ENCODE measurements at regions not wholly inside any gene's neighbourhood (a gene's known extent, or its start where the extent isn't known, plus 50 kb on each side); places are given as distances from the start of the nearest gene placed in this dataset.
"Not testable (repeated sequence)": the region's sequence is repeated elsewhere in the genome, so short reads cannot be mapped to it uniquely, and the experiment has no call there.

DNA sequence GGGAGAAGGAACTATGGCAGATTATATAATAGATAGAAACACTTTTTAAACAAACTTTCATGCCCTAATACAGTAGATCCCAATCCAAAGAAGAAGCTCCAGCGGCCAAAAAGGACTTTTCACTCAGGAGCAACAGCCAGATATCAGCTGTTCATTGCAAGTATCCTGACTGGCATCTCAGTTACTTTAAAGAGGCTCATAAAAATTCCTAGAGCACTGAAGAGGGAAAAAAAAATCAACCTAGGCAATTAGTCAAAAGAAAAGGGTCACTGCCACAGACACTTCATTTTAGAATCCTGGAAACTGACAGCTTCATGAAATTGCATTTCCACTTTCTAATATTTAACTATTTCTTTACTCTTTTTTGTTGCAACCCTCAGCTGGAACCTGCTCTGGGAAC lies 170.6 kb upstream of the SOX6 start:
- H3K9me3 ChIP-seq: no peaks in the 10 kb centered on the region
- 14% methylated on average over 1 of the region's 1 CpG for WGBS
- no peak for DNase-seq (ENCODE audit: low spot score)
- H3K27ac ChIP-seq: no peak overlapping the region
- no peaks in the 10 kb centered on the region for H3K4me1 ChIP-seq (replicated peaks)
- TF ChIP-seq, protein P1, sequence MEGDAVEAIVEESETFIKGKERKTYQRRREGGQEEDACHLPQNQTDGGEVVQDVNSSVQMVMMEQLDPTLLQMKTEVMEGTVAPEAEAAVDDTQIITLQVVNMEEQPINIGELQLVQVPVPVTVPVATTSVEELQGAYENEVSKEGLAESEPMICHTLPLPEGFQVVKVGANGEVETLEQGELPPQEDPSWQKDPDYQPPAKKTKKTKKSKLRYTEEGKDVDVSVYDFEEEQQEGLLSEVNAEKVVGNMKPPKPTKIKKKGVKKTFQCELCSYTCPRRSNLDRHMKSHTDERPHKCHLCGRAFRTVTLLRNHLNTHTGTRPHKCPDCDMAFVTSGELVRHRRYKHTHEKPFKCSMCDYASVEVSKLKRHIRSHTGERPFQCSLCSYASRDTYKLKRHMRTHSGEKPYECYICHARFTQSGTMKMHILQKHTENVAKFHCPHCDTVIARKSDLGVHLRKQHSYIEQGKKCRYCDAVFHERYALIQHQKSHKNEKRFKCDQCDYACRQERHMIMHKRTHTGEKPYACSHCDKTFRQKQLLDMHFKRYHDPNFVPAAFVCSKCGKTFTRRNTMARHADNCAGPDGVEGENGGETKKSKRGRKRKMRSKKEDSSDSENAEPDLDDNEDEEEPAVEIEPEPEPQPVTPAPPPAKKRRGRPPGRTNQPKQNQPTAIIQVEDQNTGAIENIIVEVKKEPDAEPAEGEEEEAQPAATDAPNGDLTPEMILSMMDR (IDR thresholded peaks at IDR 0.05): no peak
- TF ChIP-seq POLR2AphosphoS5 (IDR thresholded peaks at IDR 0.05) (no peak), POLR2A (IDR thresholded peaks at IDR 0.05) (no peak)
- no peaks in the 10 kb centered on the region for H3K36me3 ChIP-seq
- H3K4me3 ChIP-seq: no peak overlapping the region
- intact Hi-C loops (cut with DNase I): no loop called here
- no peaks in the 10 kb centered on the region for H3K27me3 ChIP-seq (replicated peaks; ENCODE audit: insufficient read depth)

DNA sequence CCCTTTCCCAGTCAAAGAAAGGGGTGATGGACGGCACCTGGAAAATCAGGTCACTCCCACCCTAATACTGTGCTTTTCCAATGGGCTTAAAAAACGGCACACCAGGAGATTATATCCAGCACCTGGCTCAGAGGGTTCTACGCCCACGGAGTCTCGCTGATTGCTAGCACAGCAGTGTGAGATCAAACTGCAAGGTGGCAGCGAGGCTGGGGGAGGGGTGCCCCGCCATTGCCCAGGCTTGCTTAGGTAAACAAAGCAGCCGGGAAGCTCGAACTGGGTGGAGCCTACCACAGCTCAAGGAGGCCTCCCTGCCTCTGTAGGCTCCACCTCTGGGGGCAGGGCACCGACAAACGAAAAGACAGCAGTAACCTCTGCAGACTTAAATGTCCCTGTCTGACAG lies 164.4 kb upstream of the SOX6 start:
- H3K36me3 ChIP-seq; intact Hi-C loops (cut with DNase I); DNase-seq (ENCODE audit: low spot score); H3K4me1 ChIP-seq (replicated peaks); H3K27me3 ChIP-seq (replicated peaks; ENCODE audit: insufficient read depth); H3K27ac ChIP-seq; H3K4me3 ChIP-seq; H3K9me3 ChIP-seq: not testable (repeated sequence)
- 91% methylated on average over 11 of the region's 11 CpGs for WGBS

DNA sequence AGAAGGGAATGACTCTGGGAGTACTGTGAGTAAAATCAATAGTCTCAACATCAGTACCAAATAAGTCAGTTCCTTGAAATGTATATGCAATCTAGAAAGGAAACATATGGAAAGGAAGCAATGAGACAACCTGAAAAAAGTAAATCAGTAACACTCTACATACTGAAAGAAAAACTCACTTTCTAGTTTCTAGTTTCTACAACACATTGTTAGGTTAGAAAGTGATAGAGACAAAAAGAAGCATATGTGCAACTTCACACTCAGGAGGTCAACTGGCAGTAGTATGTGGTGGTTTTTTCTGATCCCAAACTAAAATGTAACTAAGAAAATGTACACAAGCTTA lies 156.5 kb upstream of the SOX6 start:
- H3K4me1 ChIP-seq (replicated peaks): no peaks in the 10 kb centered on the region
- TF ChIP-seq POLR2AphosphoS5 (IDR thresholded peaks at IDR 0.05) (no peak), POLR2A (IDR thresholded peaks at IDR 0.05) (no peak)
- TF ChIP-seq, protein P1 (IDR thresholded peaks at IDR 0.05): no peak
- DNase-seq (ENCODE audit: low spot score): no peak
- H3K27ac ChIP-seq: no peak overlapping the region
- no peaks in the 10 kb centered on the region for H3K36me3 ChIP-seq
- no peaks in the 10 kb centered on the region for H3K27me3 ChIP-seq (replicated peaks; ENCODE audit: insufficient read depth)
- H3K9me3 ChIP-seq: no peaks in the 10 kb centered on the region
- intact Hi-C loops (cut with DNase I): no loop called here
- H3K4me3 ChIP-seq: no peak overlapping the region

DNA sequence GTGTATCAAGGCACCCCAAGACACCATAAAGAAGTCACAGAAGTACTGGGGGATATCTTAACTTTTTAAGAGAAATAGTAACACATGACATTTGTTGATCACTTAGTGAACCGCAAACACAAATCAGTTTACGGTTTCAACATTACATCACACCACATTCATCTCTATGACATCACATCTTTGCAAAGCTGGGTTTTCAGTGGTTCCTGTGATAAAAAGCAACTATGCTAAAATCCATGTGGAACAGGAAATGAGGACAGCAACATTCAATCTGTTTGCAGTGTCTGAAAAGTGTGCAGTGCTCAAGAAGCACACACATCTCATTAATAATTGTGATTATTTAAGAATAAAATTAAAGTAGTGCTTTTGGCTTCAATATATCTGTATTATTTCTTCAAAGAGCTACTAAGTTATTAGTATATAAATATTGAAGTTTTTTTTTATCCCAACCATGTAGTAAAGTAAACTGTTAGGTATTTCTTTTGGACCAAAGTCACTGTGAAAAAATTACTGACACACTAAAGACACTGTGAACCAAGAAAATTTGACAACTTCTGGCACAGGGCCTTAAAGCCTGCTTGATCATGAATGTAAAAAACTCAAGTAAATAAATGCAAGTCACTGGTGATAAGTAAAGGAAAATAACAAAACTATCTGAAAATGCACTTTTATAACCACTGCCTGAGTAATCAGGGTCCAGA lies 156.0 kb upstream of the SOX6 start:
- H3K9me3 ChIP-seq: no peaks in the 10 kb centered on the region
- no peaks in the 10 kb centered on the region for H3K27me3 ChIP-seq (replicated peaks; ENCODE audit: insufficient read depth)
- H3K4me3 ChIP-seq: no peak overlapping the region
- 94% methylated on average over 2 of the region's 2 CpGs for WGBS
- intact Hi-C loops (cut with DNase I): no loop called here
- H3K4me1 ChIP-seq (replicated peaks): no peaks in the 10 kb centered on the region
- H3K36me3 ChIP-seq: no peaks in the 10 kb centered on the region
- no peak overlapping the region for H3K27ac ChIP-seq
- TF ChIP-seq POLR2AphosphoS5 (IDR thresholded peaks at IDR 0.05): no peak
- TF ChIP-seq, protein P1 (IDR thresholded peaks at IDR 0.05): no peak
- no peak for TF ChIP-seq POLR2A (IDR thresholded peaks at IDR 0.05)
- DNase-seq (ENCODE audit: low spot score): no peak

DNA sequence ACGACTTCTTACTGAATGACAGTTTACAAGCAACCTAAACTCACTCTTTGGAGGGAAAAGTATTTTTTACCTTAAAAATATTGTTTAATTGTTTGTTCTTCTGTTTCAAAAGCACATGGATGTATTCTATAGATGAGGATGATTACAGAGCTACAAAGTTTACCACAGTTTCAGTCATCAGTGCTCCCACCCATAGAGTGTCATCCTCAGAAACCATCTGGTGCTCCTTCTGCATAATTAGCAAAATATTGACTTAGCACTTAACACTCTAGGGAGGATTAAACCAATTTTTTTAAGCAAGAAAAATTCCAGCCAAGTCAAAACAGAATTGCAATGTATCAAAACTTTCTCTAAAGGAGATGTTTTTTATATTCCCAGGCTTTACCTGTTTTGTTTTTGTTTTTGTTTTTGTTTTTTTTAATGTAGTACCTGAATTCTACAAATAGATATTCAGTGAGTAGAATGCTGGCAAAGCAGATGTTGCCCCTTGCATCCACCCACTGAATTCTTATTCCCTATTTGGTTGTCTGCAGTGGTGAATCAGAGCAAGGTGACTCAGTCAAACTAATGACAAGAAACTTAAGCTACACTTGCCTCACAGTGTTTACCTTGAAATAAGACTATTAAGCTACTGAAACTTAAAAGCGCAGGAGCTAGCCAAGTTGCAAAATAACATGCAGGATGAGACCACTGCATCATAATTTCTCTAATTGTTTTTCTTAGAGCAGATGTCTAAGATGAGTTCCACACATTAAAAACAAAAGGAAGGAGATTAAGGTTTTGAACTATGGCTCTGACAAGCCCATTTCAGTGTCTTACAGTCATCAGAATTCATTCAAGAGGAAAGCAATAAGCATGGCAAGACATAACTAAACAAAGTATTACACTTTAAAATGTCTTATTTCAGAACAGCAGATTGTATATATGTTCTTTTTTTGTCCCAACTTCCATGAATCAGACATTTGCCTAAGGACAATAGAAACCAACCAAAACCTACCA lies 155.1 kb upstream of the SOX6 start:
- H3K27ac ChIP-seq: no peak overlapping the region
- TF ChIP-seq POLR2AphosphoS5 (IDR thresholded peaks at IDR 0.05) (no peak), POLR2A (IDR thresholded peaks at IDR 0.05) (no peak)
- TF ChIP-seq, protein P1 (IDR thresholded peaks at IDR 0.05): no peak
- no peak for DNase-seq (ENCODE audit: low spot score)
- no peaks in the 10 kb centered on the region for H3K27me3 ChIP-seq (replicated peaks; ENCODE audit: insufficient read depth)
- H3K4me3 ChIP-seq: no peak overlapping the region
- intact Hi-C loops (cut with DNase I): no loop called here
- WGBS: 70% methylated on average over 2 of the region's 2 CpGs
- no peaks in the 10 kb centered on the region for H3K36me3 ChIP-seq
- no peaks in the 10 kb centered on the region for H3K4me1 ChIP-seq (replicated peaks)
- no peaks in the 10 kb centered on the region for H3K9me3 ChIP-seq
